ENCODE measurements at regions not wholly inside any gene's neighbourhood (a gene's known extent, or its start where the extent isn't known, plus 50 kb on each side); places are given as distances from the start of the nearest gene placed in this dataset.

DNA sequence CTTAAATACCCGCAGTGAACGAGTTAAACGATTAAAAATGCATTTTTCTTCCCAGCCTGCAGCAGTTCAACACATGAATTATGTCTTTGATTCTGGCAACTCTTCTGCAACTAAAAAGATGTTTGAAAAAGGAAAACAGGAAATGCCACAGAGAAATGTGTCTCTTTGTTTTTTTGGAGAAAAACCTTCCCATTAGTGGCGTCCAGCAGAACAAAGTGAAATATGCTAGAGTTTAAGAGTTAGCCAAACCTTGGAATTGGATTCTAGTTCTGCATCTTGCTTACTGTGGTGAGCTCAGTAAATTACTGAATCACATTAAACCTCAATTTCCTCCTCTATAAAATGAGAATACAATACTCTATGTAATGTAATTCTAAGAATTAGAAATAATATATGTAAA, 900.2 kb upstream of the ACVR2A start:
- no peak for ATAC-seq (ENCODE audit: low read depth)

DNA sequence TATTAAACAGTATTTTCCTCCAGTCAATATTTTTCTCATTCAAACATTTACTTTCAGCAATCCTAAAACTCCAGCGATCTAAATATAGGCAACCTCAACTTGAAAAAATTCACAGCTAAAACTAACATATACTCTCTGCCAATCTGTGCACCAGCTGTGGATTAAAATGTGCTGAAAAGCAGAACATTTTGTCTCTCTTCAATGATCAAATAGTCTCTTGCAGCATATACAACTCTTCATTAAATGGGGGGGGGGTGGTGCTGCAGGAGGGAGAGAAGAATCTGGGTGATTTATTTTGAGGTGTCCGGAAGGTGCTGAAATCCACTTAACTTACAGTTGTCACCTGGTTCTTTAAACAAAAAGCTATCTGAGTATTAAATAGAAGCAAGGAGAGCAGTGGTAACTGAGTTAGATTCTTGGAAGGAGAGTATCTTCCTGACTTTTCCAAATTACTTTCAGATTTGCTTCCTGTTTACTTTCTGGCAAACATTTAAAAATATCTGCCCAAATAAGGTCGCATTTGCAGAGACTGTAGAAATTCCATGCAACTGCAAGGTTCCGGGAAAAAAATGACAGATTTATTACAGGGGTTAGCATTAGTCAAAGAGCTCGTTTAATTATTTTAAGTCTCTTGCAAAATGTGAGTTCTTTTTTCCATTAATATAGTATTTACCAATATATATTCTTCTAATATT, 904.7 kb upstream of the ACVR2A start:
- H3K27ac Mint-ChIP-seq, result no peak overlapping the region
- no peak overlapping the region for H3K27ac ChIP-seq (ENCODE audit: low read length in 2 of 2)
- peaks cover 0 to 3% (median 0%) of the 10 kb centered on the region in 3 donors for H3K9me3 ChIP-seq (ENCODE audit: control extremely low read depth in 1 of 3, control insufficient read depth in 2 of 3, insufficient read depth in 1 of 3, low read length in 2 of 3)
- POLR2A ChIA-PET, result no interaction called here
- ATAC-seq (ENCODE audit: low read depth) (no peak), DNase-seq (no peak)
- H3K4me2 ChIP-seq (replicated peaks; ENCODE audit: low read depth, low read length, poor library complexity, severe bottlenecking), result no peak overlapping the region
- no peaks in the 10 kb centered on the region for H3K79me2 ChIP-seq (ENCODE audit: control insufficient read depth, insufficient read depth, low read length)
- H3K9ac ChIP-seq (ENCODE audit: low read length), result no peak overlapping the region
- no CpG with 5 or more reads among the region's 5 CpGs for WGBS (ENCODE audit: insufficient coverage)
- intact Hi-C loops (cut with micrococcal nuclease), result no loop called here
- no peaks in the 10 kb centered on the region for H3K4me1 Mint-ChIP-seq
- no peaks in the 10 kb centered on the region for H4K20me1 ChIP-seq (ENCODE audit: control insufficient read depth, insufficient read depth, low read length, poor library complexity, severe bottlenecking)
- no peak overlapping the region for H3K4me3 ChIP-seq (ENCODE audit: control extremely low read depth in 1 of 5, extremely low read depth in 1 of 5, insufficient read depth in 1 of 5, low read depth in 2 of 5, low read length in 4 of 5)
- no peaks in the 10 kb centered on the region for H3K9me3 Mint-ChIP-seq (ENCODE audit: insufficient read depth)
- no peaks in the 10 kb centered on the region for H3K27me3 ChIP-seq (replicated peaks in 1 of 4; ENCODE audit: control extremely low read depth in 1 of 4, control insufficient read depth in 3 of 4, insufficient read depth in 4 of 4, low read length in 3 of 4)
- CTCF ChIA-PET, result no interaction called here
- no peaks in the 10 kb centered on the region for H3K27me3 Mint-ChIP-seq
- no peak overlapping the region for H3K4me3 Mint-ChIP-seq
- TF ChIP-seq, protein P1, sequence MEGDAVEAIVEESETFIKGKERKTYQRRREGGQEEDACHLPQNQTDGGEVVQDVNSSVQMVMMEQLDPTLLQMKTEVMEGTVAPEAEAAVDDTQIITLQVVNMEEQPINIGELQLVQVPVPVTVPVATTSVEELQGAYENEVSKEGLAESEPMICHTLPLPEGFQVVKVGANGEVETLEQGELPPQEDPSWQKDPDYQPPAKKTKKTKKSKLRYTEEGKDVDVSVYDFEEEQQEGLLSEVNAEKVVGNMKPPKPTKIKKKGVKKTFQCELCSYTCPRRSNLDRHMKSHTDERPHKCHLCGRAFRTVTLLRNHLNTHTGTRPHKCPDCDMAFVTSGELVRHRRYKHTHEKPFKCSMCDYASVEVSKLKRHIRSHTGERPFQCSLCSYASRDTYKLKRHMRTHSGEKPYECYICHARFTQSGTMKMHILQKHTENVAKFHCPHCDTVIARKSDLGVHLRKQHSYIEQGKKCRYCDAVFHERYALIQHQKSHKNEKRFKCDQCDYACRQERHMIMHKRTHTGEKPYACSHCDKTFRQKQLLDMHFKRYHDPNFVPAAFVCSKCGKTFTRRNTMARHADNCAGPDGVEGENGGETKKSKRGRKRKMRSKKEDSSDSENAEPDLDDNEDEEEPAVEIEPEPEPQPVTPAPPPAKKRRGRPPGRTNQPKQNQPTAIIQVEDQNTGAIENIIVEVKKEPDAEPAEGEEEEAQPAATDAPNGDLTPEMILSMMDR (IDR thresholded peaks at IDR 0.05), result no peak
- no peak for TF ChIP-seq EZH2 (IDR thresholded peaks at IDR 0.05; ENCODE audit: borderline replicate concordance, insufficient read depth, low read depth, low read length, poor library complexity, severe bottlenecking)
- H3K4me1 ChIP-seq (ENCODE audit: control insufficient read depth in 2 of 2, insufficient read depth in 2 of 2, low read length in 2 of 2), result no peaks in the 10 kb centered on the region
- H3K36me3 ChIP-seq (replicated peaks in 1 of 2; ENCODE audit: control extremely low read depth in 1 of 2, control insufficient read depth in 1 of 2, extremely low read depth in 1 of 2, insufficient read depth in 2 of 2, low read length in 1 of 2), result no peaks in the 10 kb centered on the region
- H2AFZ ChIP-seq (ENCODE audit: insufficient read depth, low read depth, low read length, poor library complexity, severe bottlenecking), result no peak overlapping the region

More for the DNA sequence above, 900.2 kb upstream of the ACVR2A start:
- Mint-ChIP-seq H3K27ac (no peak overlapping the region), H3K9me3 (ENCODE audit: insufficient read depth) (peaks cover 2% of the 10 kb centered on the region), H3K27me3 (no peaks in the 10 kb centered on the region), H3K4me3 (no peak overlapping the region), H3K4me1 (no peaks in the 10 kb centered on the region)
- CTCF ChIA-PET, result no interaction called here
- Histone ChIP-seq H4K20me1 (ENCODE audit: control insufficient read depth, insufficient read depth, low read length, poor library complexity, severe bottlenecking) (no peaks in the 10 kb centered on the region), H3K79me2 (ENCODE audit: control insufficient read depth, insufficient read depth, low read length) (no peaks in the 10 kb centered on the region), H3K9me3 (ENCODE audit: control extremely low read depth in 1 of 3, control insufficient read depth in 2 of 3, insufficient read depth in 1 of 3, low read length in 2 of 3) (no peaks in the 10 kb centered on the region), H3K4me1 (ENCODE audit: control insufficient read depth in 2 of 2, insufficient read depth in 2 of 2, low read length in 2 of 2) (no peaks in the 10 kb centered on the region), H3K4me2 (replicated peaks; ENCODE audit: low read depth, low read length, poor library complexity, severe bottlenecking) (no peak overlapping the region), H3K27ac (ENCODE audit: low read length in 2 of 2) (no peak overlapping the region), H3K27me3 (replicated peaks in 1 of 4; ENCODE audit: control extremely low read depth in 1 of 4, control insufficient read depth in 3 of 4, insufficient read depth in 4 of 4, low read length in 3 of 4) (no peaks in the 10 kb centered on the region), H2AFZ (ENCODE audit: insufficient read depth, low read depth, low read length, poor library complexity, severe bottlenecking) (no peak overlapping the region), H3K36me3 (replicated peaks in 1 of 2; ENCODE audit: control extremely low read depth in 1 of 2, control insufficient read depth in 1 of 2, extremely low read depth in 1 of 2, insufficient read depth in 2 of 2, low read length in 1 of 2) (no peaks in the 10 kb centered on the region), H3K9ac (ENCODE audit: low read length) (no peak overlapping the region), H3K4me3 (ENCODE audit: control extremely low read depth in 1 of 5, extremely low read depth in 1 of 5, insufficient read depth in 1 of 5, low read depth in 2 of 5, low read length in 4 of 5) (no peak overlapping the region)
- no peak for DNase-seq
- 100% methylated on average over 3 of the region's 4 CpGs for WGBS (ENCODE audit: insufficient coverage)
- POLR2A ChIA-PET, result no interaction called here
- TF ChIP-seq, protein P1 (IDR thresholded peaks at IDR 0.05), result no peak
- TF ChIP-seq EZH2 (IDR thresholded peaks at IDR 0.05; ENCODE audit: borderline replicate concordance, insufficient read depth, low read depth, low read length, poor library complexity, severe bottlenecking), result no peak
- intact Hi-C loops (cut with micrococcal nuclease), result no loop called here
